ENCODE measurements at regions not wholly inside any gene's neighbourhood (a gene's known extent, or its start where the extent isn't known, plus 50 kb on each side); places are given as distances from the start of the nearest gene placed in this dataset.

DNA sequence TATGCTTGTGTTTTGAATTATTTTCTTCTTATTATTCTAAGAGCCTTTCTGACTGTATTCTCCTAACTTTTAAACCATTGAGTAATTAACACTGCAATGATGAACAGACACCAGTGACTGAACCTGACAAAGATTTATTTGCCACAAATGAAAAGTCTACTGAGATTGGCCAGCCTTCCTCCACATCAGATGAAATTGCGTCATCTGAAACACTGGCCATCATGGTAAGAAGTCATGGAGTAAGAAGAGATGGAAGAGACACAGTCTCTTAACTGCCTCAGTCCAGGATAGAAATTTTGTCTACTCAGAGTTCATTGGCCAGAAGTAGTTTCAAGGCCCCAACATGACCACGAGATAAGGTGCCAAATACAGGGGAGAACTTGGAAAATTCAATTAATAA lies 357.8 kb downstream of the BMPER start:
- TF ChIP-seq, protein P1, sequence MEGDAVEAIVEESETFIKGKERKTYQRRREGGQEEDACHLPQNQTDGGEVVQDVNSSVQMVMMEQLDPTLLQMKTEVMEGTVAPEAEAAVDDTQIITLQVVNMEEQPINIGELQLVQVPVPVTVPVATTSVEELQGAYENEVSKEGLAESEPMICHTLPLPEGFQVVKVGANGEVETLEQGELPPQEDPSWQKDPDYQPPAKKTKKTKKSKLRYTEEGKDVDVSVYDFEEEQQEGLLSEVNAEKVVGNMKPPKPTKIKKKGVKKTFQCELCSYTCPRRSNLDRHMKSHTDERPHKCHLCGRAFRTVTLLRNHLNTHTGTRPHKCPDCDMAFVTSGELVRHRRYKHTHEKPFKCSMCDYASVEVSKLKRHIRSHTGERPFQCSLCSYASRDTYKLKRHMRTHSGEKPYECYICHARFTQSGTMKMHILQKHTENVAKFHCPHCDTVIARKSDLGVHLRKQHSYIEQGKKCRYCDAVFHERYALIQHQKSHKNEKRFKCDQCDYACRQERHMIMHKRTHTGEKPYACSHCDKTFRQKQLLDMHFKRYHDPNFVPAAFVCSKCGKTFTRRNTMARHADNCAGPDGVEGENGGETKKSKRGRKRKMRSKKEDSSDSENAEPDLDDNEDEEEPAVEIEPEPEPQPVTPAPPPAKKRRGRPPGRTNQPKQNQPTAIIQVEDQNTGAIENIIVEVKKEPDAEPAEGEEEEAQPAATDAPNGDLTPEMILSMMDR (IDR thresholded peaks at IDR 0.05): no peak
- no peak for TF ChIP-seq POLR2AphosphoS5 (IDR thresholded peaks at IDR 0.05)

Data from esophagus muscularis mucosa (tissue), 3 donors.